Right lobe of liver (tissue), 6 donors: ENCODE measurements at regions not wholly inside any gene's neighbourhood (a gene's known extent, or its start where the extent isn't known, plus 50 kb on each side); places are given as distances from the start of the nearest gene placed in this dataset.

Source experiments
- ATAC-seq, 4 donors: fragments of 200-7000 bp; cut with Tn5 transposase; one replicate each; pipeline ENCODE4 v1.9.1; 2020; ENCODE audit warnings: mild to moderate bottlenecking in 4 of 4, moderate library complexity in 4 of 4
- DNase-seq, 3 donors: peaks; one replicate each; pipeline ENCODE4 v3.0.0-alpha.2; 2020
- H3K27ac ChIP-seq, 3 donors: fragments of 200-600 bp; one replicate each; pipeline ENCODE4 v1.8.0; 2022
- H3K27me3 ChIP-seq, 2 donors: fragments of 200-600 bp; one replicate each; pipeline ENCODE4 v1.8.0; 2022
- H3K36me3 ChIP-seq, 4 donors: fragments of 200-600 bp; sonication (generic) in 1 of 4; one replicate each; pipeline versions ENCODE4 v1.5.1 to v1.8.0; 2017 to 2022; ENCODE audit warnings: control low read depth in 1 of 4
- H3K4me1 ChIP-seq, 4 donors: fragments of 200-600 bp; sonication (generic) in 1 of 4; one replicate each; pipeline versions ENCODE4 v1.5.1 to v1.8.0; 2017 to 2022; ENCODE audit warnings: control low read depth in 1 of 4
- H3K4me3 ChIP-seq, 3 donors: fragments of 200-600 bp; one replicate each; pipeline ENCODE4 v1.8.0; 2022
- H3K9me3 ChIP-seq, 4 donors: fragments of 200-600 bp; sonication (generic) in 1 of 4; one replicate each; pipeline versions ENCODE4 v1.5.1 to v1.8.0; 2017 to 2022; ENCODE audit warnings: control low read depth in 1 of 4
- POLR2A ChIP-seq: fragments of 450-650 bp; IDR thresholded peaks from one replicate; pipeline ENCODE4 v1.6.1; 2017; ENCODE audit warnings: antibody characterized with exemption, mild to moderate bottlenecking
- WGBS: methylation state at CpG from one replicate; pipeline ENCODE4 v1.1.6; 2018; ENCODE audit warnings: low coverage, low lambda C conversion rate; ENCODE audit not compliant: insufficient coverage; ENCODE audit errors: missing lambda C conversion rate; 5-methylcytosine and 5-hydroxymethylcytosine counted together
- intact Hi-C, 2 donors: fragments of 100-400 bp; cut with DNase I; formaldehyde crosslinking; loops; one replicate each; pipeline versions ENCODE4 v1.11.2 to v1.14.1; 2022
- TF ChIP-seq, protein P1 (sequence below), 4 donors: fragments of 200-600 bp in 3 of 4; fragments of 450-650 bp in 1 of 4; IDR thresholded peaks; one replicate each; pipeline versions ENCODE4 v1.5.1 to v1.8.0; 2016 to 2022; ENCODE audit warnings: antibody characterized with exemption in 4 of 4, mild to moderate bottlenecking in 2 of 4
- donor health status: DM: no; HTN: yes; CAD: no.
- donor health status: DM: no; HTN: no; CAD: no.
- donor health status: DM: no; HTN: no; CAD: no.
- donor health status: DM: no; HTN: yes; CAD: no.
- donor health status: DM: no; HTN: yes; CAD: no.

DNA sequence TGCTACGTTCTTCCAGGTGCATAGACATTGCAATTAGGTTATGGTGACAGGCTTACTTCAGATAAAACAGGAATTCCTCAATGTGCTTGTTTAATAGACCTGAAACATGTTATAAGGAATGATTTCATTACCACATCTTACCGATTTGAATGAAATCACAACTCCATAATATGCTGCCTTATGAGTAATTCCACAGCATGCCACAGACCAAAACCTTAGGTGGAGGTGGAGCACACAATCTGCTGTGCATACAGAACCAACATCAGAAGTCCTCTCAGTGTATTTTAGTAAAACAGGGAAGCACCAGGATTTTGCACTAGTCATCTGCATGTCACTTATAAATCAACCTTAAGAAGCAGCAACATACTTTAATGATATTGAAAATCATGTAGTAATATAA lies 148.9 kb upstream of the TSHZ2 start:
- DNase-seq (no peak), ATAC-seq (no peak)
- no peaks in the 10 kb centered on the region for H3K4me1 ChIP-seq
- no peak for TF ChIP-seq POLR2A
- TF ChIP-seq, protein P1, sequence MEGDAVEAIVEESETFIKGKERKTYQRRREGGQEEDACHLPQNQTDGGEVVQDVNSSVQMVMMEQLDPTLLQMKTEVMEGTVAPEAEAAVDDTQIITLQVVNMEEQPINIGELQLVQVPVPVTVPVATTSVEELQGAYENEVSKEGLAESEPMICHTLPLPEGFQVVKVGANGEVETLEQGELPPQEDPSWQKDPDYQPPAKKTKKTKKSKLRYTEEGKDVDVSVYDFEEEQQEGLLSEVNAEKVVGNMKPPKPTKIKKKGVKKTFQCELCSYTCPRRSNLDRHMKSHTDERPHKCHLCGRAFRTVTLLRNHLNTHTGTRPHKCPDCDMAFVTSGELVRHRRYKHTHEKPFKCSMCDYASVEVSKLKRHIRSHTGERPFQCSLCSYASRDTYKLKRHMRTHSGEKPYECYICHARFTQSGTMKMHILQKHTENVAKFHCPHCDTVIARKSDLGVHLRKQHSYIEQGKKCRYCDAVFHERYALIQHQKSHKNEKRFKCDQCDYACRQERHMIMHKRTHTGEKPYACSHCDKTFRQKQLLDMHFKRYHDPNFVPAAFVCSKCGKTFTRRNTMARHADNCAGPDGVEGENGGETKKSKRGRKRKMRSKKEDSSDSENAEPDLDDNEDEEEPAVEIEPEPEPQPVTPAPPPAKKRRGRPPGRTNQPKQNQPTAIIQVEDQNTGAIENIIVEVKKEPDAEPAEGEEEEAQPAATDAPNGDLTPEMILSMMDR (IDR thresholded peaks at IDR 0.05) = no peak
- no peak overlapping the region for H3K27ac ChIP-seq
- H3K27me3 ChIP-seq = no peaks in the 10 kb centered on the region
- intact Hi-C loops = no loop called here
- H3K9me3 ChIP-seq = no peaks in the 10 kb centered on the region
- WGBS = 97% methylated on average over 2 of the region's 2 CpGs
- no peaks in the 10 kb centered on the region for H3K36me3 ChIP-seq
- no peak overlapping the region for H3K4me3 ChIP-seq

DNA sequence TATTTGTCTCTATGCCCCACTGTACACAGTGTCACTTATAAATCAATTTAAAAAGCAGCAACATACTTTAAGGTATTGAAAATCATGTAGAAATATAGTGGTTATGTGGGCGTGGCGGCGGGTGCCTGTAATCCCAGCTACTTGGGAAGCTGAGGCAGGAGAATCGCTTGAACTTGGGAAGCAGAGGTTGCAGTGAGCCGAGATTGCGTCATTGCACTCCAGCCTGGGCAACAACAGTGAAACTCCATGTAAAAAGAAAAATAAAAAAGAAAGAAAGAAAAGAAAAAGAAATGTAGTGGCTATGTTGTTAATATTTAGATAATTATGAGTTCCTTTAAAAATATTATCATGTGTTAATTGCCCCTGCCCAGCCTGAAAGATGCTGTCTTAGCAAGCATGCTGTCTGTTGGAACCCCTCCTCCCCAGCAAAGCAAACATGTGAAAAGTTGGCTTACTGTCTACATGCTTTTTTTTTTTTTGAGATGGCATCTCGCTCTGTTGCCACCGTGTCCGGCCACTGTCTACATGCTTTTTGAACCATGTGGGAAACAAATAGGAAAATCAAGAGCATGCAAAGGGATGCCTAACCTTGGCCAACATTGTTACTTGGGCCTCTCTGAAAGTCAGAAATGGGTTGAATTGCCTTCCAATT lies 151.4 kb upstream of the TSHZ2 start:
- TF ChIP-seq, protein P1 (IDR thresholded peaks at IDR 0.05) = no peak
- no peak for TF ChIP-seq POLR2A
- peak; percentile 20 to 66 (median 54) for ATAC-seq
- Histone ChIP-seq H3K27me3 (no peaks in the 10 kb centered on the region), H3K9me3 (no peaks in the 10 kb centered on the region), H3K36me3 (no peaks in the 10 kb centered on the region), H3K4me3 (no peak overlapping the region), H3K27ac (no peak overlapping the region), H3K4me1 (no peaks in the 10 kb centered on the region)
- DNase-seq = no peak
- WGBS = 60% methylated on average over 9 of the region's 9 CpGs
- intact Hi-C loops = no loop called here

DNA sequence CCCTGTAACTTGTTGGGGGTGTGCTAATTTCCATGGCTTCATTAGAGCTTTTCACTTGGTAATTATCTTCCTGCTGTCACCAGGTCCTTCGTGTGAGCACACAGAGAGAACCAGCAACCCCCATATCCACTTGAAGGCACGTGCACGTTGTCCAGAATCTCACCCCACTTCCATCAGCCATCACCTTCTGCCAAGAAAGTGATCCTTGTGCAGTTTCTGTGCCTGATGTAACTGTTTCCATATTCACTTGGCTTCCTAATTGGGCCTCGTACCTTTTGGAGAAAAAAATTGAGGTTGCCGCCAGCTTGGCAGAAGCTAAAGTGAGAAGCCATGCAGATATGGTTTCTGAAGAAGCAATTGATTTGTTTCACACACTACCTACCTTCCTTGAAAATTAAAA lies 153.7 kb upstream of the TSHZ2 start:
- no peak for DNase-seq
- intact Hi-C loops = no loop called here
- TF ChIP-seq, protein P1 (IDR thresholded peaks at IDR 0.05) = no peak
- no peak for TF ChIP-seq POLR2A
- Histone ChIP-seq H3K36me3 (no peaks in the 10 kb centered on the region), H3K27ac (no peak overlapping the region), H3K9me3 (no peaks in the 10 kb centered on the region), H3K4me3 (no peak overlapping the region), H3K4me1 (no peaks in the 10 kb centered on the region), H3K27me3 (no peaks in the 10 kb centered on the region)
- ATAC-seq = no peak
- WGBS = 92% methylated on average over 4 of the region's 5 CpGs

DNA sequence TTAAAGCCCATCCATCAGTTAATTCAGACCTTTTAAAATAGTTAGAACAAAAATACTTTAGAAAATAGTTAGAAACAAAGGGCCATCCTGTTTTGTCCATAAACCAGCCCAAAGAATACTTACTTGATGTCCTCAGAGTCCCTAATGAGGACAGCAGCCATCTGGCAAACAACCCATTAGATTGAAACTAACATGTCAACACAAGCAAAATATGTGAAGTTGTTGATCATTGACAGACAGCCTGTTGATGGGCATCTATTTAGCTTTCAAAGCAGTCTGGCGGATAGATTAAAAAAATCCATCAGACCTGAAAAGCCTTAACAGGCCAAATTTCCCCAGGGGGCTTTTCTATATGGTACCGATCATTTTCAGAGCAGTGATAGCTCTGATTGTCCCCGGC lies 154.2 kb upstream of the TSHZ2 start:
- intact Hi-C loops = no loop called here
- DNase-seq (no peak), ATAC-seq (no peak)
- Histone ChIP-seq H3K4me3 (no peak overlapping the region), H3K4me1 (no peaks in the 10 kb centered on the region), H3K27me3 (no peaks in the 10 kb centered on the region), H3K9me3 (no peaks in the 10 kb centered on the region), H3K36me3 (no peaks in the 10 kb centered on the region), H3K27ac (no peak overlapping the region)
- 42% methylated on average over 2 of the region's 3 CpGs for WGBS
- TF ChIP-seq, protein P1 (IDR thresholded peaks at IDR 0.05) = no peak
- TF ChIP-seq POLR2A = no peak

DNA sequence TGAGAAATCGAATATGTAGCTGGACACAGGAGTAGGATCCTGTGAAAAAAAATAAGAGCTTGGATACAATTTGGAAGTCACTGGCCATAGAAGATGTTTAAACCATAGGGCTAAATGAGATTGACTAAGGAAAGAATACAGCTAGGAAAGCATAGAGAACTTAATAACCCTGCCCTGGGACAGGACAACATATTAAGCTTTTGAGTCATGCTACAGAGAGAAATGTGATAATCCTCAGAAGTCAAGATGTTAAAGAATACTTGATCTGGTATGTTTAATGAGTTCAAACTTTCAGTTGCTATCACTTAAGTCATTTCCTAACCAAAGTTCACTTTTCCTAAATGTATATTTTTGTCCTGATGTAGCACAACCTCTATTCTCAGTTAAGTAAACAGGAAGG lies 154.6 kb upstream of the TSHZ2 start:
- H3K27ac ChIP-seq = no peak overlapping the region
- DNase-seq = no peak
- intact Hi-C loops = no loop called here
- 54% methylated on average over 1 of the region's 1 CpG for WGBS
- TF ChIP-seq, protein P1 (IDR thresholded peaks at IDR 0.05) = no peak
- no peak for TF ChIP-seq POLR2A
- no peaks in the 10 kb centered on the region for H3K36me3 ChIP-seq
- no peak for ATAC-seq
- no peak overlapping the region for H3K4me3 ChIP-seq
- H3K27me3 ChIP-seq = no peaks in the 10 kb centered on the region
- H3K4me1 ChIP-seq = no peaks in the 10 kb centered on the region
- H3K9me3 ChIP-seq = no peaks in the 10 kb centered on the region
